Pancreas (tissue), 10 donors: ENCODE measurements at regions not wholly inside any gene's neighbourhood (a gene's known extent, or its start where the extent isn't known, plus 50 kb on each side); places are given as distances from the start of the nearest gene placed in this dataset.
A peak's percentile ranks its signal among the peaks of the same experiment; 100 is the strongest.

Source experiments
- ATAC-seq, 4 donors: fragments of 200-7000 bp; cut with Tn5 transposase; one replicate each; pipeline versions ENCODE4 v1.8.0 to v1.9.1; 2020; ENCODE audit warnings: mild to moderate bottlenecking in 4 of 4, moderate library complexity in 4 of 4
- DNase-seq, 6 donors: peaks; one replicate each; pipeline ENCODE4 v3.0.0-alpha.2; 2020
- FAIRE-seq: peaks from 2 replicates; lab custom pipeline; 2012; peaks lifted over from hg19 to GRCh38; lab: Jason Lieb, UNC
- H3K27ac ChIP-seq, 4 donors: fragments of 200-600 bp; sonication (generic); 1 replicate in 3 of 4; 2 replicates in 1 of 4; pipeline versions ENCODE4 v1.5.0 to v1.8.0; 2020
- H3K27me3 ChIP-seq, 4 donors: fragments of 200-600 bp; one replicate each; pipeline ENCODE4 v1.8.0; 2021
- H3K36me3 ChIP-seq, 3 donors: fragments of 200-600 bp; sonication (generic) in 1 of 3; one replicate each; pipeline versions ENCODE4 v1.5.0 to v1.8.0; 2020 to 2021
- H3K4me1 ChIP-seq, 3 donors: fragments of 200-600 bp; one replicate each; pipeline ENCODE4 v1.8.0; 2021
- H3K4me3 ChIP-seq, 4 donors: fragments of 200-600 bp; sonication (generic) in 2 of 4; one replicate each; pipeline versions ENCODE4 v1.5.0 to v1.8.0; 2020 to 2021
- H3K9me3 ChIP-seq, 4 donors: fragments of 200-600 bp; one replicate each; pipeline ENCODE4 v1.8.0; 2021
- CTCF ChIP-seq, 4 donors: fragments of 200-600 bp; sonication (generic) in 3 of 4; IDR thresholded peaks; one replicate each; pipeline versions ENCODE4 v1.5.0 to v1.8.0; 2021; ENCODE audit warnings: antibody characterized with exemption in 4 of 4
- WGBS, 2 donors: extraction: QIAGEN DNeasy Blood & Tissue Kit; methylation state at CpG; one replicate each; pipeline ENCODE4 v1.1.7; 2013; 5-methylcytosine and 5-hydroxymethylcytosine counted together
- intact Hi-C, 3 donors: fragments of 100-400 bp; cut with DNase I; formaldehyde crosslinking; loops; one replicate each; pipeline versions ENCODE4 v1.11.1 to v1.14.2; 2022
- donor health status: healthy with polysubstance abuse.
- donor health status: DM: no; HTN: no; CAD: no; lungs with moderate emphysema.
- donor health status: DM: no; HTN: no; CAD: no.
- donor health status: control.
- donor health status: control.
- donor health status: Bipolar disorder and iron deficiency.
- donor health status: DM: yes; HTN: yes; CAD: no.
- donor health status: DM: no; HTN: no; CAD: no.
- donor health status: DM: no; HTN: no; CAD: no.
- donor health status: DM: yes; HTN: yes; CAD: no.

- WGBS, 2 donors, result 82 to 83% methylated on average over 8 of the region's 8 CpGs
- no peaks in the 10 kb centered on the region for H3K36me3 ChIP-seq
- no peak for FAIRE-seq
These were observed 279.4 kb downstream of the PARN start for GRCh38 chr16:14350626-14351025.

GRCh38 chr16:14350081-14350480, 279.0 kb downstream of the MRTFB start:
- H3K27ac ChIP-seq, result no peak overlapping the region
- FAIRE-seq (no peak), ATAC-seq (no peak), DNase-seq (no peak)
- H3K36me3 ChIP-seq, result no peaks in the 10 kb centered on the region
- intact Hi-C loops, result no loop called here
- H3K27me3 ChIP-seq, result no peaks in the 10 kb centered on the region
- no peaks in the 10 kb centered on the region for H3K4me1 ChIP-seq
- H3K9me3 ChIP-seq, result no peaks in the 10 kb centered on the region
- TF ChIP-seq CTCF (IDR thresholded peaks at IDR 0.05), result no peak
- 83% methylated on average over 8 of the region's 8 CpGs for WGBS, 2 donors
- no peak overlapping the region for H3K4me3 ChIP-seq

More at GRCh38 chr16:14350626-14351025, 279.4 kb downstream of the PARN start:
- no peak for ATAC-seq
- H3K27me3 ChIP-seq, result no peaks in the 10 kb centered on the region
- intact Hi-C loops, result no loop called here
- DNase-seq, result no peak
- H3K27ac ChIP-seq, result no peak overlapping the region
- no peaks in the 10 kb centered on the region for H3K4me1 ChIP-seq
- H3K4me3 ChIP-seq, result no peak overlapping the region
- H3K9me3 ChIP-seq, result no peaks in the 10 kb centered on the region
- no peak for TF ChIP-seq CTCF (IDR thresholded peaks at IDR 0.05)

DNA sequence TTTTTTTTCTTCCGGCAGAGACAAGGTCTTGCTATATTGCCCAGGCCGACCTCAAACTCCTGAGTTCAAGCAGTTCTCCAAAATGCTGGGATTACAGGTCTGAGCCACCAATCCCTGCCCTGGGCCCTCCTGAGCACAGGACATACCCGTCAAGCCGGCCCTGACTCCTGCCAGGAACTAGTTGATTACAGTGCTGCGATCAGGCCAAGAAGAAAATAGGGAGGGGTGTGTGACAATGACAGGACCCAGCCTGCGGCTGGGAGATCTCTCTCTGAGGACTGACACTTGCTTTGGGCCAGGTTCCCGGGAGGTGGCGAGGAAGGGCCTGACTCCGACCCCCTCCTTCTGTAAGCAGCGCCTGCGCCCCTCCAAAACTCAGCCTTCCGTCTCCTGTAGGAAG, 276.6 kb downstream of the MRTFB start:
- FAIRE-seq, result no peak
- no peak for DNase-seq
- Histone ChIP-seq H3K27ac (no peak overlapping the region), H3K9me3 (no peaks in the 10 kb centered on the region), H3K27me3 (no peaks in the 10 kb centered on the region), H3K4me1 (no peaks in the 10 kb centered on the region), H3K36me3 (no peaks in the 10 kb centered on the region), H3K4me3 (no peak overlapping the region)
- TF ChIP-seq CTCF (IDR thresholded peaks at IDR 0.05), result no peak
- intact Hi-C loops, result no loop called here
- peak in 2 of 4 donors; percentile 36 to 37 for ATAC-seq
- 62 to 64% methylated on average over 12 of the region's 12 CpGs for WGBS, 2 donors

- TF ChIP-seq CTCF (IDR thresholded peaks at IDR 0.05), result no peak
- no peaks in the 10 kb centered on the region for H3K36me3 ChIP-seq
- H3K4me1 ChIP-seq, result no peaks in the 10 kb centered on the region
- DNase-seq (no peak), FAIRE-seq (no peak), ATAC-seq (no peak)
- no peaks in the 10 kb centered on the region for H3K27me3 ChIP-seq
- H3K9me3 ChIP-seq, result no peaks in the 10 kb centered on the region
- H3K27ac ChIP-seq, result no peak overlapping the region
- WGBS, 2 donors, result 85 to 88% methylated on average over 9 of the region's 9 CpGs
- intact Hi-C loops, result no loop called here
- H3K4me3 ChIP-seq, result no peak overlapping the region
These were observed 275.4 kb downstream of the MRTFB start for GRCh38 chr16:14346278-14347142.

DNA sequence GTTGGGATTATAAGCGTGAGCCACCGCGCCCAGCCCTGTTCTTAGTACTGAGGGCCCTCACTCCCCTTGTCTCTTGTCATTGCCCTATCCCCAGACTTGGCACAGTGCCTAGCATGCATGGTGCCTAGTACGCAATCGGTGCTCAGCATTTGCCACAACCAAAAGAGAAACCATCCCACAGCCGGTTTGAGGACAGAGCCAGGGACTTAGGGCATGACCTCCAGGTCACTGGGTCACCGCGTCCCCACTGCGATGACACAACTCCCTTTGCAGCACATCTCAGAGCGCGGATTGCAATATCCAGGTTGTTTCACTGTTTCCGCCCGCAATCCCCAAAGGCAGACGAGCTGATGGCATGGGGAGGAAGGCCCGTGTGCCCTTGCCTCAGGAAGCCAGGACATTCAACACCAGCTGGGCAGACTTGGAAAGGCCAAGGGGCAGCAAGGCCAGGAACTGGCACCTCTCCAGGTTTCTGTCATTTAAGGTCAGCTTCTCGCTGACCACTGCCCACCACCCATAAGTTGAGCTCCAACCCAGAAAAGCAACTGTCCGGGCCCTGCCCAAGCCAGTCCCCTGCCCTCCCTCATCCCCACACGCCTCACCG, 274.5 kb downstream of the MRTFB start:
- Histone ChIP-seq H3K27ac (no peak overlapping the region), H3K27me3 (no peaks in the 10 kb centered on the region), H3K4me3 (no peak overlapping the region), H3K9me3 (no peaks in the 10 kb centered on the region), H3K36me3 (no peaks in the 10 kb centered on the region), H3K4me1 (no peaks in the 10 kb centered on the region)
- ATAC-seq (no peak), FAIRE-seq (no peak), DNase-seq (no peak)
- WGBS, 2 donors, result 89 to 90% methylated on average over 19 of the region's 19 CpGs
- TF ChIP-seq CTCF (IDR thresholded peaks at IDR 0.05), result no peak
- intact Hi-C loops, result no loop called here
